K562 (cell line): ENCODE measurements at regions not wholly inside any gene's neighbourhood (a gene's known extent, or its start where the extent isn't known, plus 50 kb on each side); places are given as distances from the start of the nearest gene placed in this dataset.

Experiments used
- CHD1 ChIP-seq: fragments of 200-600 bp; sonication (generic); IDR thresholded peaks from one replicate; pipeline ENCODE4 v1.6.1; 2012; ENCODE audit warnings: mild to moderate bottlenecking, moderate library complexity, low read length, inconsistent platforms
- CREB1 ChIP-seq, 2 experiments: sonication (generic) in 1 of 2; formaldehyde crosslinking in 1 of 2; IDR thresholded peaks; 2 replicates each; pipeline versions ENCODE4 v1.6.1 to v1.8.0; 2012 to 2022; ENCODE audit warnings: inconsistent platforms in 1 of 2, mild to moderate bottlenecking in 1 of 2, missing genetic modification reagents in 1 of 2, moderate library complexity in 1 of 2
- CTBP1 ChIP-seq: fragments of 450-650 bp; IDR thresholded peaks from 2 replicates; pipeline ENCODE4 v1.6.1; 2016; ENCODE audit warnings: borderline replicate concordance
- DPF2 ChIP-seq: fragments of 450-650 bp; IDR thresholded peaks from 2 replicates; pipeline ENCODE4 v1.6.1; 2016
- NCOA2 ChIP-seq, 2 experiments: fragments of 450-650 bp; IDR thresholded peaks; 2 replicates each; pipeline ENCODE4 v1.6.1; 2018; ENCODE audit warnings: mild to moderate bottlenecking in 2 of 2, moderate library complexity in 1 of 2; ENCODE audit not compliant: partially characterized antibody in 2 of 2
- NR0B1 ChIP-seq: fragments of 450-650 bp; IDR thresholded peaks from one replicate; pipeline ENCODE4 v1.6.1; 2018; ENCODE audit warnings: mild to moderate bottlenecking, moderate library complexity; ENCODE audit not compliant: partially characterized antibody
- POLR2B ChIP-seq: fragments of 450-650 bp; IDR thresholded peaks from 2 replicates; pipeline ENCODE4 v1.6.1; 2018; ENCODE audit warnings: low read depth; ENCODE audit not compliant: partially characterized antibody
- RBFOX2 ChIP-seq: fragments of 200-400 bp; formaldehyde crosslinking; IDR thresholded peaks from 2 replicates; pipeline ENCODE4 v1.6.1; 2017; ENCODE audit warnings: low read depth, mild to moderate bottlenecking, low read length, moderate library complexity
- RUNX1 ChIP-seq: sonication (generic); IDR thresholded peaks from 2 replicates; pipeline ENCODE4 v1.6.1; 2016; ENCODE audit warnings: antibody characterized with exemption, low read depth
- TEAD2 ChIP-seq: fragments of 450-650 bp; IDR thresholded peaks from 2 replicates; pipeline ENCODE4 v1.6.1; 2016; ENCODE audit warnings: missing genetic modification characterization, control low read depth, missing compliant biosample characterization
- USF1 ChIP-seq: sonication (generic); formaldehyde crosslinking; IDR thresholded peaks from 2 replicates; pipeline ENCODE4 v1.9.0; 2022; ENCODE audit warnings: mild to moderate bottlenecking, missing genetic modification reagents
- ZBTB26 ChIP-seq: fragments of 450-650 bp; formaldehyde crosslinking; IDR thresholded peaks from 2 replicates; pipeline ENCODE4 v1.4.0; 2022; ENCODE audit warnings: missing genetic modification characterization
- ZFP1 ChIP-seq: fragments of 450-650 bp; formaldehyde crosslinking; IDR thresholded peaks from 2 replicates; pipeline ENCODE4 v1.4.0; 2020; ENCODE audit warnings: mild to moderate bottlenecking, mixed read lengths
- ZNF586 ChIP-seq: fragments of 450-650 bp; formaldehyde crosslinking; conservative IDR thresholded peaks from 2 replicates; pipeline ENCODE4 v1.4.0; 2020; ENCODE audit warnings: mild to moderate bottlenecking, moderate library complexity

- no peak for TF ChIP-seq ZBTB26 (CRISPR knock-in tag)
- TF ChIP-seq ZFP1, result no peak
- no peak for TF ChIP-seq POLR2B
- TF ChIP-seq CREB1 (IDR thresholded peaks at IDR 0.05), result no peak
- no peak for TF ChIP-seq CREB1 (CRISPR knock-in tag; IDR thresholded peaks at IDR 0.05)
- no peak for TF ChIP-seq RBFOX2
- TF ChIP-seq NCOA2 (IDR thresholded peaks at IDR 0.05; ENCODE audit: partially characterized antibody in 2 of 2), result no peak
- TF ChIP-seq NR0B1, result no peak
- no peak for TF ChIP-seq DPF2
- no peak for TF ChIP-seq TEAD2
- TF ChIP-seq CTBP1, result no peak
- no peak for TF ChIP-seq RUNX1
- TF ChIP-seq CHD1, result no peak
- no peak for TF ChIP-seq USF1 (CRISPR knock-in tag)
- TF ChIP-seq ZNF586 (CRISPR knock-in tag), result no peak
- TF ChIP-seq, all 486 proteins: peak for 0
Measured at GRCh38 chr5:12845549-12846159, 941.4 kb upstream of the CTNND2 start (continued).
